ENCODE measurements at regions not wholly inside any gene's neighbourhood (a gene's known extent, or its start where the extent isn't known, plus 50 kb on each side); places are given as distances from the start of the nearest gene placed in this dataset.

- Histone ChIP-seq H3K4me3 (ENCODE audit: low read depth, low read length) (no peak overlapping the region), H3K9me3 (no peaks in the 10 kb centered on the region), H3K36me3 (no peaks in the 10 kb centered on the region), H3K27me3 (no peaks in the 10 kb centered on the region), H3K4me1 (no peaks in the 10 kb centered on the region)
- no peak for DNase-seq
- TF ChIP-seq, protein P1, sequence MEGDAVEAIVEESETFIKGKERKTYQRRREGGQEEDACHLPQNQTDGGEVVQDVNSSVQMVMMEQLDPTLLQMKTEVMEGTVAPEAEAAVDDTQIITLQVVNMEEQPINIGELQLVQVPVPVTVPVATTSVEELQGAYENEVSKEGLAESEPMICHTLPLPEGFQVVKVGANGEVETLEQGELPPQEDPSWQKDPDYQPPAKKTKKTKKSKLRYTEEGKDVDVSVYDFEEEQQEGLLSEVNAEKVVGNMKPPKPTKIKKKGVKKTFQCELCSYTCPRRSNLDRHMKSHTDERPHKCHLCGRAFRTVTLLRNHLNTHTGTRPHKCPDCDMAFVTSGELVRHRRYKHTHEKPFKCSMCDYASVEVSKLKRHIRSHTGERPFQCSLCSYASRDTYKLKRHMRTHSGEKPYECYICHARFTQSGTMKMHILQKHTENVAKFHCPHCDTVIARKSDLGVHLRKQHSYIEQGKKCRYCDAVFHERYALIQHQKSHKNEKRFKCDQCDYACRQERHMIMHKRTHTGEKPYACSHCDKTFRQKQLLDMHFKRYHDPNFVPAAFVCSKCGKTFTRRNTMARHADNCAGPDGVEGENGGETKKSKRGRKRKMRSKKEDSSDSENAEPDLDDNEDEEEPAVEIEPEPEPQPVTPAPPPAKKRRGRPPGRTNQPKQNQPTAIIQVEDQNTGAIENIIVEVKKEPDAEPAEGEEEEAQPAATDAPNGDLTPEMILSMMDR (IDR thresholded peaks at IDR 0.05; ENCODE audit: low read depth, low read length), result no peak
Observed at GRCh38 chr3:56958879-56959278, 101.6 kb upstream of the SPATA12 start.

- no peaks in the 10 kb centered on the region for H3K9me3 ChIP-seq
- TF ChIP-seq, protein P1 (IDR thresholded peaks at IDR 0.05; ENCODE audit: low read depth, low read length), result no peak
- H3K4me1 ChIP-seq, result no peaks in the 10 kb centered on the region
- H3K36me3 ChIP-seq, result no peaks in the 10 kb centered on the region
- no peaks in the 10 kb centered on the region for H3K27me3 ChIP-seq
- DNase-seq, result no peak
- H3K4me3 ChIP-seq (ENCODE audit: low read depth, low read length), result no peak overlapping the region
Observed at GRCh38 chr3:56957522-56957921, 102.9 kb upstream of the SPATA12 start.

DNA sequence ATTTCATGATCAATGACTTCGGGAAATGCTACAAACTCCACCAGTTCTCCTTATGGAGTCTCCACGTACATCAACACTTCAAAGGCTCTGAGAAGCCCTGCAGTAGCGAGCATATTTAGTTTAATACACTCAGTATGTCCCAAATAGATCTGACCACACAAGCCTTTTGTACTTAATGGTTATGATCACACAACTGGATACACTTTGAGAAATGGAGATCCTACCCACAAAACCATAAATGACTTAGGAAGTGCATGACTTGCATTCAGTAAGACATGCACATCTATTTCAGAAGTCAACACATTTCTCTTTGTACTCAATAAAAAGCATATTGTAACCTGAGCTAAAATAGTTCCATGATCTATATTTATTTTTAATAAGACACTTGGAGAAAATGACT, 103.6 kb upstream of the SPATA12 start:
- TF ChIP-seq, protein P1 (IDR thresholded peaks at IDR 0.05; ENCODE audit: low read depth, low read length), result no peak
- no peak for DNase-seq
- Histone ChIP-seq H3K36me3 (no peaks in the 10 kb centered on the region), H3K4me1 (no peaks in the 10 kb centered on the region), H3K4me3 (ENCODE audit: low read depth, low read length) (no peak overlapping the region), H3K27me3 (no peaks in the 10 kb centered on the region), H3K9me3 (no peaks in the 10 kb centered on the region)

DNA sequence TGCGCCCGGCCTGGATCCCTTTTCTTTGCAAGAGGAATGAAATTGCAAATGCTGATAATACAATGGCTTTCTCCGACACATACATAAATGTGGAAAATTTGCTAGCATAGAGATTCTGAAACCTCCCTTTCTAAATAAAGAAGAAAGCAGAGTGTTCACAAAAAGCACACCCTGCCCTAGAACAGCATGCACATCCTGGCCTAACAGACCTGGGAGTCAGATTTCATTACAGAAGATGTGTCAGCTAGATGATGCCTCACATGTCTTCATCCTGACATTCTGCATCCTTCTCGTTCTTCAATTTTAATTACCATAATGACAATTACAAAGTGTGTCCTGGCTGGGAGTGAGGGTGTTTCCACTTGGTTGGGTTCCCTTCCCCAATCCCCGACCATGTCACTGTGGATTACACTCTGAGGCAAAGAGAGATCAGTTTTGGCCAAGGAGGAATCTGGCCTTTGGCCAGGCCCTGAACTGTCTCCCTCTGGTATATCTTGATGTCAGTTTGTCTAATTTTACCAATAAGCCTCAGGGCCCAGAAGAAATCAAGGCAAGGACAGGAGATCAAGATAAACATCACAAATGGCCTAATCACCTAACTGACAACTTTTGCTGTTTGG, 104.9 kb upstream of the SPATA12 start:
- TF ChIP-seq, protein P1 (IDR thresholded peaks at IDR 0.05; ENCODE audit: low read depth, low read length), result no peak
- Histone ChIP-seq H3K4me1 (no peaks in the 10 kb centered on the region), H3K9me3 (no peaks in the 10 kb centered on the region), H3K27me3 (no peaks in the 10 kb centered on the region), H3K4me3 (ENCODE audit: low read depth, low read length) (no peak overlapping the region), H3K36me3 (no peaks in the 10 kb centered on the region)
- DNase-seq, result no peak

DNA sequence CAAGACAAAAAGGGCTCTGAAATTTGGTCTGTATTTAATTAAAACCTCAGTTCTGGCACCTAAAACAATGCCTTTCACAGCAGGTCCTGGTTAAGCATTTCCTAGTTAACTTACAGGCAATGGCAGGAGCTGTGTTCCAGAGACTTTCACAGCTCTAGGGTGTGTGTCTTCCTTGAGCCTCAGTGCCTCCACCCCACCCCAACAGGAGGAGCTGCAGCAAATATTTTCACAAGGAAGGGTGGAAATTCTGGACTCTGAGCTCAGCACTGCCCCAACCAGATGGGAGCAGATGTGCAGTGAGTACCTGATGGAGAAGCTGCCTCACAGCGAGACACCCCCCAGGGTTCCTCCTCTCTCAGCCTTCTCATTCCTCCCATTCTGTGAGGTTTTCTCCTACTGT, 106.3 kb upstream of the SPATA12 start:
- Histone ChIP-seq H3K36me3 (no peaks in the 10 kb centered on the region), H3K27me3 (no peaks in the 10 kb centered on the region), H3K9me3 (no peaks in the 10 kb centered on the region), H3K4me1 (no peaks in the 10 kb centered on the region), H3K4me3 (ENCODE audit: low read depth, low read length) (no peak overlapping the region)
- DNase-seq, result no peak
- TF ChIP-seq, protein P1 (IDR thresholded peaks at IDR 0.05; ENCODE audit: low read depth, low read length), result no peak

DNA sequence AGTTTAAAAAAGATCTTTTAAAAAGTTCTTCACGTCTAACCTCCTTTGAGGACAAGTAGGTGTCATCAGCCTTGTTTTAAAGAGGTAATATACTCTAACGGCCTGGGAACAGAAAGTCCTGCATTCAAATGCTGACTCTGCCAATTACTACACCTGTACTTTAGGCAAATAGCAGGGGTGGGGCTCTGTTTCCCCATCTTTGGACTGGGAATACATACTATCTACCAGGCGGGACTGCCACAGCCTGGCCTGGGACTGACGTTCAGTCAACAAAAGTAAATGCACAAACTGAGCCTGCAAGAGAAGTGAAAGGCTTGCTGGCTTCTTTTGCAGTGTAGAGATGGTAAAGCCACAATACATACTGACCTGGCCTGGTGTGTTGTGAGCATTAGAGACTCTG, 107.6 kb upstream of the SPATA12 start:
- Histone ChIP-seq H3K4me3 (ENCODE audit: low read depth, low read length) (no peak overlapping the region), H3K9me3 (no peaks in the 10 kb centered on the region), H3K27me3 (no peaks in the 10 kb centered on the region), H3K36me3 (no peaks in the 10 kb centered on the region), H3K4me1 (no peaks in the 10 kb centered on the region)
- DNase-seq, result no peak
- TF ChIP-seq, protein P1 (IDR thresholded peaks at IDR 0.05; ENCODE audit: low read depth, low read length), result no peak
